Forelimb muscle (tissue), 1 donor: ENCODE measurements at regions not wholly inside any gene's neighbourhood (a gene's known extent, or its start where the extent isn't known, plus 50 kb on each side); places are given as distances from the start of the nearest gene placed in this dataset.

Source experiments
- DNase-seq: peaks from one replicate; pipeline ENCODE4 v3.0.0-alpha.2; 2013; ENCODE audit warnings: low read depth

DNA sequence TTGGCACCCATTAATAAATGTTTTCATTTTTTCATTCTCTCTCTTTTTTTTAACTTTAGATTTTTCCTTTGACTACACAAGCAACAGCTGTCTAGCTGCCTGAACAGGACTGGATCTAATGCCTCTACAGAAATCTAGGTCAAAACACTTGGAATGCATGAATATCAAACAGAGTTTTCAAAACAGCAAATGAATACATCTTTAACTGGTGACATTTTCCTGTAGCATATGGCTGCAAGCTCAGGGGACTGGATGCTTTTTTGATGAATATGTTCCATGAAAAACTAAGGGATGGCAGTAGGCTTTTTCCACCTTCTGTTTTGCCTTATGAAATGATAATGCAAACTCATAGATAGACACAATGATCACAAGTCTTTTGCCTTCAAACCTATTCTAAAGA is 661.7 kb downstream of the MCTP2 start:
- no peak for DNase-seq

DNA sequence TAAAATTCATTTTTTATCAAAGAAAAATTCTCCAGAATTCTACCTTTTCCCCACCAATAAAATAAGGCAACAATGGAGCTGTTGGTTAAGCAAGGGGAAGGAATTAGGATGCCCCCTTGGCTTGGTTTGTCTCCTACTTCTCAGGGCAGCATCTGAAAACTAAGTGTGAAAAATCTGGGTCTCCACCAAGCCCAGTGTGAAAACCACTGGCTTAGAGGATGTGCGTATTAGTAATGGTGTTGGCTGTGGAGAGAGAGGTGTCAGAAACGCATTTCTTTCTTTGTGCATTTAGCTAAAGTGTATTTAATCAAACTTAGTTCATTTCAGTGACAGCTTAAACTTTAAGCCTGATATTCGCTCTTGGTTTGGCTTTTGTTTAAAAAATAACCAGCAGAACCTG is 662.7 kb downstream of the MCTP2 start:
- DNase-seq, result no peak

DNA sequence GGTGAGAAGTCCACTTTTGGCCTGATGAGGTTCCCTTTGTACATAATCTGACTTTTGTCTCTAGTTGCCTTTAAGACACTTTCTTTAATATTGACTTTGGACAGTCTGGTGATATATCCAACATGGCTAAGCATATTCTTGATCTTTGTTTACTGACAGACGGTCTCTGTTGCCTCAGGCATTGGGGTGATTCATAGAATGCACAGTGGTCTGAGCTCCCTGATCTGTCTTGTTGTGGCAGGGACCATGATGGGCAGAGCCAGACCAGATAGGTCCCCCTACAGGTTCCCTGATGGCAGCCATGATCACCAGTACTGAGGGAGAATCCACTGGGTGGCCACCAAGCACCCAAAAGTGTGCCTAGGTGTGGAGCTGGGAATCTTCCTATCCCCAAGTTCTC is 678.1 kb downstream of the MCTP2 start:
- no peak for DNase-seq

DNA sequence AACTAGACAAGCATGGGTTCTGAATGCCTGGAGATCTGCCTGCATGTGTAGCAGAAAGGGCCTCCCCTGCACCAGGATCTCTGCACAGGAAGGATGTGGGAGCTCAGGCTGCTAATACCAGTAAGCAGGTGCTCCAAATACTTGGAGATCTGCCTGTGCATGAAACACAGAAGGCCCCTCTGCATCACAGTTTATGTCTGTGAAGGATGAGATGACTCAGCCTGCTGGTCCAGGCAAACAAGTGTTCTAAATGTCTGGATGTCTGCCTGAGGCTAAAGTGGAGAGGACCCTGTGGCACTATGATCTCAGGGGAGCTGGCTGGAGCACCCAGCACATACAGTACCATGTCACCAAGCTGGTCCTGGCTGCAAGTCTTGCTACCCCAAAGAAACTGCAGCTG is 678.8 kb downstream of the MCTP2 start:
- DNase-seq, result no peak

DNA sequence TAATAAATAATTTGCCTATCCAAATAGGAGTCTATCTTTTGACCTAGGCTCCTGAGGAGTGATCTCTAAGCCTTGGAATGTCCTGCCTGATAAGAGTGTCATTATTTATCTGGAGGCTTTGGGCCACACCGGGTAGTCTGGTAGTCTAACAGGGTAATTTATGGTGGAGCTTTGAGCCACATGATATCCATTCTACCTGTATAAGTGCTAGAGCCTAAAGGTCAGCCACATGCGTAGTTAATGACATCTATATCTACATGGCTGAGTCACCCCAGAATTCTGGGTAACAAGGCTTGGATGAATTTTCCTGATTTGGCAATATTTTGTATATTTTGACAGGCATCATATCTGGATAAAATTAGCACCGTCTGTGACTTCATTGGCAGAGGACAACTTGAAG is 681.4 kb downstream of the MCTP2 start:
- DNase-seq, result no peak

DNA sequence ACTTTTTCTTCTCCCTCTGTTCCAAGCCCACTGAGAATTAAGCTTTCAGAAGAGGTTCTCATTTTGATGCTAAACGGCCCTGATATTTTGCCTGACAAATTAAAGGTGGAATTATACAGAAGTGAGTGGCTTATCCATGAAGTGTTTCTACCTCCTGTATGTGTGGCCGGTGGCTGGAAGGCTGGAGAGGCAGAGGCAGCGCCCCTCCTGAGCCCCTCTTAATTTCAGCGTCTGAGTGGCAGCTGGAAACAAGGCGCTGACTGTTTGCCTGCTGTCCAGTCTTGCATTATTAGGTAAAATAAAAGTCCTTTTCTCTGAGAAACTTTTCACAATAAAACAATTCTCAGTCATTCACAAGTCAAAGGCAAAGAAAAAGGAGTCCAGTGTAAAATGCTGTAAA is 685.7 kb downstream of the MCTP2 start:
- DNase-seq, result no peak

DNA sequence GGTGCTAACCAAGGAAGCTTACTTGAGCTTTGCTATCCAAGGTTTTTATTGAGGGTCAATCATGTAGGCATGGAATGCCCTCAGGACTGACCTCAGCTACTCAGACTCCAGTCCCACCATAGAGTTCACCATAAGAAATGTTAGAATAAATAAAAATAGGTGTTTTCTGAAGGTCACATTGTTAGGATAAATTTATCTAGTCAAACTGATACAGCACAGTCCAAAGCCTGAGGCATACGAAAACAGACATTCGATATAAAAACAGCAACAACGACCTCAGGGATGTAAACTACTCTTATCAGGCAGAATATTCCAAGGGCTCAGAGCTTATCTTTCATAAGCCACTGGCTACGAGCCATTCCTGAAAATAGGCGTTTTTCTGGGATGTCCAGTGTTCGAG is 690.6 kb downstream of the MCTP2 start:
- no peak for DNase-seq

DNA sequence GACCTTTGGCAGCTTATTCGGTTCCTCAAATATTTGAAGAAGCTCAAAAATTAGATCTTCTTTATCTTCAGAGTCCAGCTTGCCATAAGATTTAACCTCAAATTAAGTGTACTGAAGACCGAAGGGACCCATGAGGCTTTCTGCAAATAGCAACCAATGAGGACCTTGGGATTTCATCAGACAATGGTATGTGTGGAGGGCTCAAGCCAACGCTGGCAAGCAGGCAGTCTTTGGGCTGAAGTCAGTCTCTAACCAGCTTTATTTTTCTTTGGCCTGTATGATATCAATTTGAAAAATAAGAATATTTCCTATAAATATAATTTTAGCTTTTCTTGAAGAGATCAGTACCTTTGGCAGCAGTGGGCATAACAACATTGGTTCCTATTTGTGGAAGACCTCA is 692.7 kb downstream of the MCTP2 start:
- no peak for DNase-seq

DNA sequence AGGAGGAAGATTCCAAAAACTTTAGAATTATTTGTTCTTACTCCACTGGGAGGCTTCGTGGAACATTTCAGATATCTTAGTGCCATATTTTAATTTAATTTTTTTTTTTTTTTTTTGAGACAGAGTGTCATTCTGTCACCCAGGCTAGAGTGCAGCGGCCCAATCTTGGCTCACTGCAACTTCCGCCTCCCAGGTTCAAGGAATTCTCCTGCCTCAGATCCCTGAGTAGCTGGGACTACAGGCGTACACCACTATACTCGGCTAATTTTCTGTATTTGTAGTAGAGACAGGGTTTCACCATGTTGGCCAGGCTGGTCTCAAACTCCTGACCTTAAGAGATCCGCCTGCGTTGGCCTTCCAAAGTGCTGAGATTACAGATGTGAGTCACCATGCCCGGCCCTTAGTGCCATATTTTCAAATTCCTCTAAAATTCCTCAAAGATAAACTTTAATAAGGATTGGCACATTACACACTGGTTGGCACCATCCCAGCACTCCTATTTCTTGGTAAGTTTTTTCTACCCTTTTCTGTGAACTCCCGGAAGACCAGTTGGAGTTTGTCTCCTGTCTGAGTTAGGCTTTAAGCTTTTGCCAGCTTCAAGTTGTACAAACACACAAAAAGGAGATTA is 693.7 kb downstream of the MCTP2 start:
- DNase-seq, result no peak

DNA sequence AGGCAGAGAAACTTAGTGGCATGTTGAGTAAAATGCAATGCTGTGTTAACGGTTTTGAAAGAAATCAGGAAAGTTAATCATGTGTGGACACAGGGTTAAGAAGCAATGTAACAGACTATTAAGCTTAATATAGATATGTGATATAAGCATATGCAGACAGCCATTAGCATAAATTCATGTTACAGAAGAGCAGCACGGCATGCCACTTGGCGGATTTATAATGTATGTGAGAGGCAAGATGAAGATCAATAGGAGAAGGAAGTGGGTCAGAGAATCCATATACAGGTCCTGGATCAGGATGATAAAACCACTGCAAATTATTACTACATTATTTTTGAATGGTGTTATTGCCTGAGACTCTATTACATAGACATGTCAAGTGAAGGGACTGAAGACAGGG is 694.3 kb downstream of the MCTP2 start:
- no peak for DNase-seq

DNA sequence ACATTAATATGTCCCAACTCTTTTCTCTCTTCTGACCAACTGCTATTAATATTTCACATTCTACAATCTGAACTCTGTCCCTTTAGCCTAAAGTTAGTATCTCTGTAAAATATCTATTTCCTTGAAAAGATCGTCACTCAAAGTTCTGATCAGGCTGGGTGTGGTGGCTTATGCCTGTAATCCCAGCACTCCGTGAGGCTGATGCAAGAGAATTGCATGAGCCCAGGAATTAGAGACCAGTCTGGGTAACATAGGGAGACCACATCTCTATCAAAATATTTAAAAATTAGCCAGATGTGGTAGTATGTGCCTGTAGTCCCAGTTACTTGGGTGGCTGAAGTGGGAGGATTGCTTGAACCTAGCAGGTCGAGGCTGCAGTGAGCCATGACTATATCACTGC is 695.6 kb downstream of the MCTP2 start:
- DNase-seq, result no peak

DNA sequence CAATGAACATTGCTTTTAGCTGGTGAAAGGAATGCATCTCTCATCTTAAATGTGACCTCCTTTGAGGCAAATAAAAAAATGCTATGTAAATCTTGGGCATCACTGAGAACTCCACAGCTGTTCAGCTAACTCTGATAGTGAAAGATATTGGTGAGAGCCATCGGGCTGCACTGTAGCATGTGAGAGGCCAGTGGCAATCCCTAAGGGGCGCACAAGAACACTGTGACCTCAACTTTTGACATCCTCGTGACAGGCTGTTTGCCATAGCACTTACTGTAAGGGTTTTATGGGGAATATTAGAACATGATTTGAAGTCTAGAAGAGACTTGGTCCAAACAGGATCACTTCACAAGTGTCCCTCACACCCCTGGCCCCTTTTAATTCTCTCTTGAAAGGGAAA is 697.9 kb downstream of the MCTP2 start:
- no peak for DNase-seq

DNA sequence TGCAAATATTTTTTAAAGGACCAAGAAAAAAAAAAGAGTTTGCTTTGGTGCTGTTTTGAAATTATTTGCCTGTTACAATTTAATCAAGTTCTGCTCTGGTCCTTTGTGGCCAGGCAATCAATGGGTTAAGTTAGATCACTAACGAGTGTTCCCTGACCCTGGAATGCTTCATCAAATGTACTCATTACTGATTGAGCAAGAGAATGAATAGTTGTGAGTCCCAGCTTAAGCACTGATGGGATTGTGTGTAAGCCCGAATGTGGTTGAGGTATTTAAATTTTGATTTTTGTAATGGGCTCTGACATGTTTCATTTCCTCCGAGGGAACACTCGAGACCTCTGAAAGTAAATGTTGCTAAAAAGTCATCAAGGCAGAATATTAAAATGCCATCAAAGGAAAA is 699.1 kb downstream of the MCTP2 start:
- DNase-seq, result no peak

DNA sequence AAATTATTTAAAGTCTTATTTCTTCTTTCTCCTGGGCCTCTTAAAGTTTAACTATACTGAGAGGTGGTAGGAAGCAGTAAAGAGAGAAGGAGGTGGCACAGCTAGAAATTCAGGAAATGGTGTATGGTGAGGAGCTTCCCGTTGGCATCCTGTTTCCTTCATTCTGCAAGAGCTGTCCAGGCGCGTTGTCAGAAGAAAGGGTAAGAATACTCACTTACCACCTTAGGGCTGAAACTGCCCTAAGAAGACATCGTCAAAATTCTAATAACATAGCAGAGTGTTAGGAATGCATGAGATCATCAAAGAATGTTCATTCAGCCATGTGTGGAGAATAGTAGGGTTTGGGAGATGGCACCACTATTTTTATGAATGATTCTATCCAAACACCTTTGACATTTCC is 699.6 kb downstream of the MCTP2 start:
- no peak for DNase-seq

DNA sequence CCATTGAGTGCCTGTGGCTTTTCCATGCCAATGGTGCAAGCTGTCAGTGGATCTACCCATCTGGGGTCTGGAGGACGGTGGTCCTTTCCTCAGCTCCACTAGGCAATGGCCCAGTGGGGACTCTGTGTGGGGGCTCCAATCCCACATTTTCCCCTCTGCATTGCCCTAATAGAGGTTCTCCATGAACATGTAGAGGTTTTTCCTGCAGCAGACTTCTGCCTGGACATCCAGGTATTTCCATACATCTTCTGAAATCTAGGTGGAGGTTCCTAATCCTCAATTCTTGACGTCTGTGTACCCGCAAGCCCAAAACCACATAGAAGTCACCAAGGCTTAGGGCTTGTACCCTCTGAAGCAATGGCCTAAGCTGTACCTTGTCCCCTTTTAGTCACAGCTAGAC is 703.1 kb downstream of the MCTP2 start:
- DNase-seq, result no peak

DNA sequence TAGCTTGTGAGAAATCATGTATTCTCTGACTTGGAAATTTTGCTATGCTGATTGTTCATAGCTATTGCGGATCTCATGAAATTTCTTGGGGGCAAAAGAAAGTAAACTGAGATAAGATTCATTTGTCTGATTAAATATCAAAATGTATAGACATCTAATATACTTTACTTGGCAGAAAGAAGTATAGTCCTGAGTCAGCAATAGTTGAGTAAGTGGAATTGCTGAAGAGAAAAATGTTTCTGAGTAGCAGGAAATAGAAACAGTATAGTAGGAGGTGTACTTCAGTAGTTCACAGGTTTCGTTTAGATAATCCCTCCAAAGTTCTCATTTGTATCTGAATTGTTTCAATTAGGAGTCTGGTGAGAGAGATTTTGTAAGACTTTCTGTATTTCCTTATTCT is 705.9 kb downstream of the MCTP2 start:
- no peak for DNase-seq

DNA sequence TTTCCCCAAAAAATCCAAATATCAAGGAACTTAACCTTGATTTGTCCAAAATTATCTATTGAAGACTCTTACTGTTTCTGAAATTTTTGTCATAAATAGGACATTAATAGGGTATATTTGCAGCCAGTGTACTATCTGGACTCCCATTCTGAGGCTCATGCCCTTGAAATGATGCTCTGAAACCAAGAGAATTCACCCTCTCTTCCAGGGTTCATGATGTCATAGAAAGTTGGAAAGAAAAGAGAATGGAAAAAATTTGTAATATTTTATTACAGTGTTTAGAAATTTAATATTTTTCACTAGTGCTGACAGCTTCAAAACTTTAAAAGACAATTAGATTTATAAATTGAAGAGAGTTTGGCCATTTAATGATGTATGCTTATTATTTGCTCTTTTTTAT is 712.5 kb downstream of the MCTP2 start:
- DNase-seq, result no peak

DNA sequence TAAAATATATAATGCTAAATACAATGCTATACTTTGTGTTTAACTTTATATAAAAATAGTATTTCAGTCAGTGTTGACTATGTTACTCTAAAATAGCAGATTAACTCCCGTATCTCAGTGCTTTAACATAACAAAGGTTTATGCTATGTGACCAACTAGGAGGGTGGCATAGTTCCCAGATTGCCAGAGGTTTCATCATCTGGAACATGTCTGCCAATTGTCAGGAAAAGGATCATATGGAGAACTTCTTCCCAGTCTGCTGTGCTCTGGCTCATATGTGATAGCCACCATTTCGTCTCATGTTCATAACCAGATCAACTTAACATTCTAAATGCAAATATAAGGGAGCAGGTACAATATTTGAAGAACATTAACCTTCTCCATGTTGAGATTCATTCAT is 720.2 kb downstream of the MCTP2 start:
- no peak for DNase-seq

DNA sequence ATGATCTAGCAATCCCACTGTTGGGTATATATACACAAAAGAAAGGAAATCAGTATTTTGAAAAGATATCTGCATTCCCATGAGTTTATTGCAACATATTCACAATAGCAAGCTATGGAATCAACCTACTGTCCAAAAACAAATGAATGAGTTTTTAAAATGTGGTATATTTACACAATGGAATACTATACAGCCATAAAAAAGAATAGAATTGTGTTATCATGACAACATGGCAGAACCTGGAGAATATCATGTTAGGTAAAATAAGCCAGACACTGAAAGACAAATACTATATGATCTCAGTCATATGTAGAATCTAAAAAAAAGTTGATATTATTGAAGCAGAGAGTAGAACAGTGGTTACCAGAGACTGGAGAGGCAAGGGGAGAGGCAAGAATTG is 732.6 kb downstream of the MCTP2 start:
- DNase-seq, result no peak

DNA sequence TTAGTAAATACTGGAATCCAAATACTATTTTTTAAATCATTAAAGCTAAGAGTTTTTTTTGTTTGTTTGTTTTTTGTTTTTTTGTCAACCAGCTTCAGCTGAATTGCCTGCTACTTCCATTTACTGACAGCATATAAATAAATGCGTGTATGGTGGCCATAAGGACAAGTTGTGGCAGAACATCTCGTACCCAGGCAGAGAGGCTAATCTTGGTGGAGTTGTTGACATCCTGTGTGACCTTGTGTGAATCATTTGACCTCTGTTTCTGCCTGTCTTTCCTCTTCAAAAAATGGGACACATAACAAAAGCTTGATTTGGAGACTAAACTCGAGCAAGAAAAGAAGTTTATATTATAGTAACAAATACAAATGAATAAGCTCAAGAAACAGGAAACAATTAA is 734.2 kb downstream of the MCTP2 start:
- no peak for DNase-seq

DNA sequence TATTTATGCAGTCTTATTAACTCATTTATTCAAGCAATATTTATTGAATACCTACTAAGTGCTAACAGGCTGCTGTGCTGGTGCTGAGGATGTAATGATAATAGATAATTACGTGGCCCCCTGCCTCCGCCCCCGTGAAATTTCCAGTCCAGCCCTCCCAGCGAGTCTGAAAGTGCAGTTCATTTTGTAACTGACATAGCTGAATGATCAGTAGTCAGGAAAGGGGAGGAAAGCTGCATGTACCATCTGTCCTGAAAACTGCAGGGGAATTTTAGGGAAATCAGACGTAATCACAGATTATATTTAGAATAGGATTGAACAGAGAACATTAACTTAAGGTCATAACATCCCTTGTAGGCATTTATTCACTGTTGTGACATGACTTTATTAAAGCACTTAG is 736.8 kb downstream of the MCTP2 start:
- no peak for DNase-seq

DNA sequence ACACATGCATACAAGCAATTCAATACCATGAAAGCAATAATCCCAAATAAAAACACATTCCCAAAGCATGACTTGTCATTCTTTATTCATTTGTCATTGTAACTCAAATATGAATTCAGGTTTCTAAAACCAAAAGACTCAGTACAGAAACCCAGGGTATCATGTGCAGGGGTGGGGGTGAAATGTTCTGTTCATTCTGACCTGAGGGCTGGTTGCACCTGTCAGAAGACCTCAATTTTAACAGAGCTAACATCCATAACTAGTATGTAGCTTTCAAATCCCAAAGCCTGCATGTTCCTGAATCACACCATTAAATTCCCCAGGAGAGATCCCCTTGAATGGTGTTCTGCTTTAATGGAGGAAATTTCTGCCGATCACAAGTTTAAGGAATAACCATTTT is 738.7 kb downstream of the MCTP2 start:
- DNase-seq, result no peak

DNA sequence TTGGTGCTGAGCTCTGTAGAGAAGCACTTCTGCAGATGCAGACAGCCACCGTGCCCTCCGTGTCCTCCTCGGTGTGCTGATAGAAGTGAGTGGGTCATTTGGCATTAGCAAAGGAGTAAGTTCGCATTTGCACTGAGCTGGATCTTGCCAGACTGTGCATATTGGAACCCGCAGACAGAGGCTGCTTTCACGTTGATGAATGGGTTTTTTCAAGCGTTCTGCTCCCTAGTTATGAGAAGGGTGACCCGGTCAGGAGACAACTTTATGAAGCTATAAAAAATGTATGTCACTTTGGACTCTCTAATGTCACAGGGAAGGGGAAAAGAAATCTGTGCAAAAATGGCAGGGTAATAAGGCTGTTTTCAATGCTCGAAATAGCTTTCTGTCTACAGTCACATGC is 739.4 kb downstream of the MCTP2 start:
- no peak for DNase-seq

DNA sequence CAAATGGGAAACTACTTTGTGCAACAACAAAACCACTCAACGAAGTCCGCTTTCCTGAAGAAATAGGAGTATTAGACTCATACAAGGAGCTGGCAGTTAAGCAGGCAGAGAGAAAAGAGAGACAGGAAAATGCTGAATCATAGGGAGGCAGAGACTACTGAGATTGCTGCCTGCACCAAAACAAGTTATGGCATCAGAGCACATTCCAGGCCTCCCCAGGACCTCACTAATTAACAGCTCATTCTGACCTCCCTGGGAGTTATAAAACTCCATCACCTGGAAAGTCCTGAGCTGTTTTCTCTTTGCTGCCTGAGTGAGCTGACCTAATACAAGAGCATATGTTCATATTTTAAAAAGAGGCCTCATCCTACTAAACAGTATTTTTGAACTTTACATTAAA is 741.0 kb downstream of the MCTP2 start:
- no peak for DNase-seq

DNA sequence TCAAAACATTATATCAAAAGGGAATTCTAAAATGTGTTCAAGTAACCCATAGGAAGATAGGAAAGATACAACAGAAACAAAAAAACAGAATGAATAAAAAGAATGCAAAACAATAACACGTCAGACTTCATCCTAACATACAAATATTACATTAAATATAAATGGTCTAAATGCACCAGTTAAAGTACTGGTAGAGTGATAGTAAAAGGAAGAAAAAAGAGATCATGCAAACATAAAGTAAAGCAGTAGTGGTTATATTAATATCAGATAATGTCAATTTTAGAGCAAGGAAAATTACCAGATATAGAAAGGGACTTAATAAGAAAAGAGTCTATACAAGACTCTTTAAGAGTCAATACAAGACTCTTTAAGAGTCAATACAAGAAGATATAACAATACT is 755.7 kb downstream of the MCTP2 start:
- no peak for DNase-seq
